CD4-positive, alpha-beta T cell treated with Interleukin-17A for 1 hour (primary cell): ENCODE measurements at regions not wholly inside any gene's neighbourhood (a gene's known extent, or its start where the extent isn't known, plus 50 kb on each side); places are given as distances from the start of the nearest gene placed in this dataset.

ENCODE experiments used
- DNase-seq: peaks from one replicate; pipeline ENCODE4 v3.0.0-alpha.2; 2020

DNA sequence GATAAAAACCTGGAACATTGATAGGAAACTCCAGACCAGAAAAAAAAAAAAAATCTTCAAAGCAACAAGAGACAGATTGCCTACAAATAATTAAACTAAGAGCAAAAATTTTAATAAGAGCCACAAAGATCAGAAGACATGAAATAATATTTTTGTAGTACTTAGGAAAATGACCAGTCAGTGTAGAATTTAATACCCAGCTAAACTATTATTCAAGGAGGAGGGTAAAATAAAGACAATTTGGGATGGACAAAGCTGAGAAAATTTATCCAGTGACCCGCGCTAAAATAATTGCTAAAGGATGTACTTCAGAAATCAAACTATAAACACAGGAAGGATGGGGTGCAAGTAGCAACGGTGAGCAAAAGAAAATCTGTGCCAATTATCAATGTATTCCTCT, 133.2 kb downstream of the AQP9 start:
- DNase-seq, result no peak

GRCh38 chr15:58273104-58273503, 134.9 kb downstream of the AQP9 start:
- DNase-seq, result no peak

DNA sequence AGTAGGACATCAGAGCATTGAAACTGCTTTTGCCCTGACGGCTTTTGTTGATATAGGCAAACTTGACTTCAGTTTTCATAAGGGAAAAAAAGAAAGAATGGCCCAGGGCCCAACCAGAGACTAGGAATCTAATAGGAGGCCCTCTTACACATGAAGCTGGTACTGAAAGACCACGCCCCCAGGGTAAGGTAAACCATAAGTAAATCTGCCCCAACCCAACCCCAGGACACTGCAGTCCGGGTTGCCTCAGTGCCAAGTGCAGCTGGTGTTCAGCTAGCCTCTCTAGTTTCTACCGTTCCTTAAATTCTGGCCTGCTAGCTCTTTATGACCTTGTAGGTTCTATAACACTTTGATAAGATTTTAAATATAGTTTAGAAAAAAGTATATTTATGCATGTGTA, 136.7 kb downstream of the AQP9 start:
- no peak for DNase-seq

- no peak for DNase-seq
Observed at GRCh38 chr15:58275785-58276184, 137.6 kb downstream of the AQP9 start.

DNA sequence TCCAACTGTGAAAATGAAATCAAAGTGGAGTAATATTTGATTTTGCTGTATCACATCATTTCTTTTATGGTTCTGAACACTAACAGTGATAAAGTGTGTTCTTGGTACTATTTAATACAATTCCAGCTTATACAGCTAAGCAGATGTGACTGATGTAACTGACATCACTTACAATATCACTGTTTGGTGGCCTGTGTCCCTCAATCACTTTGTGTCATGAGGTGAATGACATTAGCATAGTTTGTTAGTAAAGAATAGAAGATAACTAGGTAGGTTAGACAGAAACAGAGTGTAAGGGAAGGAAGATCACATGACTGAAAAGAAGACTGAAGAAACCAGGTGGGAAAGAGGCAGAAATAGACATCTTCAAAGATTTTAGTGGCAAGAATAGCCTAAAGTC, 138.7 kb downstream of the AQP9 start:
- DNase-seq, result no peak

GRCh38 chr15:58277333-58277732, 139.2 kb downstream of the AQP9 start:
- DNase-seq, result no peak

DNA sequence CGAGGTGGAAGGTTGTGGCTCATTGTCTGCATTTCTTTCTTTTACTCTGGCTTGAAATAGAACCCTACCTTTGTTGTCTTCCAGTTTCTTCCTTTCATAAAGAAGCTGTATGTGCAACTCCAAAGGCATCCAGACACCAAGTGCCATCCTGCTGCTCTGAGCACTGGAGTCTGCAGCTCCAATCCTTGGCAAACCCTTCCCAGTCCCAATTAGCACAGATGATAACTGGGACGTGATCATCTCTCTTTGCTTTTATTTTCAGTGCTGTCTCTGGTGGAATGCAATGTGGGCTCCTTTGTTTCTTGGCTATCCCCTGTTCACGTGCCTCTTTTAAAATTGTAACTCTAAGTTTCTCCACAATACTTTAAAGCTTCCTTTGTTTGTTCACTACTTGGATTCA, 140.9 kb downstream of the AQP9 start:
- no peak for DNase-seq

- DNase-seq, result no peak
Observed at GRCh38 chr15:58279654-58280053, 141.5 kb downstream of the AQP9 start.

DNA sequence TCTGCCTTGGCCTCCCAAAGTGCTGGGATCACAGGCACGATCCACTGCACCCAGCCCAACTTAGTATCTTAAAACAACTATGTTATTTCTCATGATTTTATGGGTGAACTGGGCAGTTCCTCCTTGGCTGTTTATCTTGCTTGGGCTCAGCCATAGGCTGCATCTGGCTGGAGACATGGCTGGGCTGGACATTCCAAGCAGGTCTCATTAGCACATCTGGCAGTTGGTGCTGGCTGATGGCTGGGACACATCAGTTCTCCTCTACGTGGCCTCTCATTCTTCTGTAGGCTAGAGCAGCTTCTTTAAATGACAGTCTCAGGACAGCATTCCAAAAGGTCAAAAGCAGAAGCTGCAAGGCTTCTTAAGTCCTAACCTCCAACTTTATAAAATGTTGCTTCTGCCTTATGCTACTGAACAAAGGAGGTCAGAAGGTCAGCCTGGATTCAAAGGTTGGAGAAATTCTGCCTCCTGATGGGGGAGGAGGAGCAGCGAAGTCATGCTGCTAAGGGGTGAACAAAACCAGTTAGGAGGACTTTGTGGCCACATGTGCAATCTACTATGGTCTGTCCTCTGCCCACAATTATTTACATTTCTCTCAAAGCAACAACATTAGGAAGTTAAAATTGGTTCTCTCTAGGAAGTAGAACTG, 144.0 kb downstream of the AQP9 start:
- DNase-seq, result no peak

GRCh38 chr15:58283302-58283701, 145.1 kb downstream of the AQP9 start:
- DNase-seq, result no peak

- DNase-seq, result no peak
Observed at GRCh38 chr15:58284293-58284692, 146.1 kb downstream of the AQP9 start.

DNA sequence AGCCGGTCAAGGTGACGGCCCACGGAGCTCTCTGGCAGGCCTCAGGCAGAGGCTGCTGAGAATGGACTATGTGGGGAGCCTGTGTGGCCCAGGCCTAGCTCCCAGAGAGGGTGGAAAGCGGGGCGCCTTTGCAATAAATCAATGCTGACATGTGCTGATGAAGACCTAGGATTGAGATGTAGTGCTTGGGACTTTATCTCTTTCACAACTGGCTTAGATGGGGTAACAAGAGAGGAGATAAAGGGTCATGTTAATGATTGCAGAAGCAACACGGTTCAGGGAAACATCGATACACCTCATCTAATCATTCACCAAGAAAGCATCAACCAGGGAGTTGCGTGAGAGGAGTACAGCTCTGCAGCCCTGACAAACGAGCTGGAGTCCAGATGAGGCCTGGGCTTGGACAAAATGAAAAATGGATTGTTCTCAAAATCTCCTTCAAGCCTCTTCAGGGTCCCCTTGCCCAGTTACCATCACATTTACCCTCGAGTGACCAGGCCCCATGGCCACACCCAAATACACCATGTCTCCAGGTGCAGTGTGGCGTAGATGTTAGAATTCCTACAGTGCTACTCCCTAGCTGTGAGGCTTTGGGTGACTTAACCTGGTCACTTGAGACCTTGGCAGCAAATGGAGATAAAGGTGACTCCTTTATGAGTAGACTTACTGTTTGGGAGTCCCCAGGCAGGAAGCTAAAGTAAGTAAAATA, 146.4 kb upstream of the LIPC start:
- DNase-seq, result no peak

DNA sequence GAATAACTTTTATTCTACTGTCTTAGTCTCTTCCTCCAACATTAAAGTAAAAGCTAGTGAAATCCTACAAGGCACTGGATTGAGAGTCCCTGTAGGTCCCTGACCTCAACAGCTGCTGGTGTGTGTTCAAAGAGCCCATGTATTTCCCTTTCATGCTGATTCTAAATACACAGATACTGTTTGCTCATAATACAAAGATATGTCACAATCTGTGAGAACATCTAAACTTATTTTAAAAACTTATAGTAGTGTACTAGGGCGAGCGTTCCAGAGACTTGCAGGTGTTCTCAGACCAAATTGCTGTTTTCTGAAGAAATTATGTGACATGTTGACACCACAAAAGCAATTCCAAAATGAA, 145.9 kb upstream of the LIPC start:
- DNase-seq, result no peak

DNA sequence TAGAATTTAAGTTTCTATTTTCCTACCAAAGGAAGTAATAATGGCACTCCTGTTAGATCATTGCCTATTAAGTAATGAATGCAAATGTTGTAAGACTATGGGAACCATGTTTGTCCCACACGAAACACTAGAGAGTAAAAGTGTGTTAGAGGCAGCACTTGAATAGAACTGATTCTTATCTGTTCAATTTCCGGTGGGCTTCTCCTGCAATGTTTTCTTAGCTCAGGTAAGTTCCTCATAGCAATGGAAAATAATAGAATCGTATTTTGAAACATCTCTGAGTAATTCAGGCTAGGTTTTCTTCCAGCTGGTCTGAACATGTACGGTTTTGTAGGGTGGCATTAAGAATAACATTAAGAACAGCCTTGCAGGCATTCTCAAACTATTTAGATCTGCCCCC, 145.3 kb upstream of the LIPC start:
- DNase-seq, result no peak

DNA sequence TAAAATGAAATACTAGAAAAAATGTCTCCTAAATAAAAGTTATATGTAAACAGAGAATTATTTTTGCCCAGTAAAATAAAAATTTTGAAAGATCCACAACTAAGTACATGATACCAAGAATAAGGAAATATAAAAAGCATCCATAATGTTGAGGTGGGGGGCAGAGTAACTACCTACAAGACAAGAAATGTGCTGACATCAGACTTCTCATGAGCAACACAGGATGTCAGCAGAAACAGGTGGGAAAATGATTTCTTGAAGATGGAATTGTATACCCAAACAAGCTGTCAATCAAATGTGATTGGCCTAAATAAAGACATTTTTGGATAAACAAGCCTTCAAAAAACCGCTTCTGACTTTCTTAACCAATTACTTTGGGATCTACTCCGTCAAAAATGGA, 143.9 kb upstream of the LIPC start:
- no peak for DNase-seq

GRCh38 chr15:58288592-58288991, 143.2 kb upstream of the LIPC start:
- DNase-seq, result no peak

DNA sequence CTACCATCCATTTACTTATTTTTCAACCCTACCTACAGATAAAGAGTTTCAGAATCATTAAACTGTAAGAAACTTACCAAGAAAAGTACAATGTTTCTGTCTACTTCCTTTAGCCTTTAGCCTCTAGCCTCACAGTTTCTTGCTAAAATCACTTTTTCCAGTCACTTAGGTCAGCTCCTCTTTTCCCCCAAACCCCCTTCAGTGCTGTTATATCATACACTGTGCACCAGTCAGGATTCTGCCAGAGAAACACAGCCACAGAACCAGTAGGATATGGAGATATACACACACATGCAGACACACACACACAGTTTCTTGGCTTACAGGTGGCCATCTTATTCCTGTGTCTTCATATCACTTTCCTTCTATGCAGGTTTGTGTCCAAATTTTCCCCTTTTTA, 139.9 kb upstream of the LIPC start:
- no peak for DNase-seq

- no peak for DNase-seq
Observed at GRCh38 chr15:58292751-58293175, 139.0 kb upstream of the LIPC start.

DNA sequence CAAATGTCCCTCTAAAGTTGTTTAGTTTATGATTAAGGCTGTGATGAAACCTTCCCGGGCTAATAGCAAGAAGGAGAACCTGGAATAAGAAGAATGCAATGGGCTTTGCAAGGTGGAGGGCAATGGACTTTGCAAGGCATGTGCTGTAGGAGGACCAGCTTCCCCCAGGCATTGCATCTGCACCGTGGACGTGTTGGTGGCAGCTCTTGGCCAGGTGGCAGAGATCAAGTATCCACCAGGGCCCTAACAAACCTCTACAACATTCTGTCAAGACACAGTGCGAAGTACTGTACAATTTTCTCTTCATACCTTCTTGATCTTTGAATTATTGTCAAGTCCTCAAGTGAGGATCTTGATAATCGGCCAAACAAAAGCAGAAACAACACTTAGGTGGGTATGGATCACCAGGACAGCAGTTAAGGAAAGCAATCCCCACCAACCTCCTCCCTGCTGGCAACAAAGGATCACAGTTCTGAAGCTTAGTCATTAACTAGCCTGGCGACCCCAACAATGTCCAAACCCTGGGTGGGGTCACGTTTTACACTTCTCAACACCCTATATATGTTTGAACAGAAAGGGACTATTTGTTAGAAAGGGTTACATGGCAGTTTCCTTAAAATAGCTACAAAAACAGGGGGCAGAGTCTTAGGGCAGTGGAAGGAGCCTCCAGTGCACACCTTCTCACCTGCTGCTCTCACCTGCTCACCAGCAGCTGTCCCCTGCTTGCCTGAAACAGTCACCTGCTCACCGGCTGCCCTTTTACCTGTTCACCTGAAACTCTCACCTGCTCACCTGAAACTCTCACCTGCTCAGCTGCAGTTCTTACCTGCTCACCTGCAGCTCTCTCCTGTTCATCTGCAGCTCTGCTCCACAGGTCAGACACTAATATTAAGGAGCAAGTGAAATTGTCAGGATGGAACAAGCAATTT, 137.9 kb upstream of the LIPC start:
- no peak for DNase-seq

GRCh38 chr15:58294681-58295254, 137.0 kb upstream of the LIPC start:
- DNase-seq, result no peak

GRCh38 chr15:58295637-58296215, 136.1 kb upstream of the LIPC start:
- no peak for DNase-seq

GRCh38 chr15:58296276-58296675, 135.5 kb upstream of the LIPC start:
- DNase-seq, result no peak

GRCh38 chr15:58297639-58298038, 134.2 kb upstream of the LIPC start:
- no peak for DNase-seq
